HEK293T (cell line): ENCODE measurements at regions not wholly inside any gene's neighbourhood (a gene's known extent, or its start where the extent isn't known, plus 50 kb on each side); places are given as distances from the start of the nearest gene placed in this dataset.
"Not testable (repeated sequence)": the region's sequence is repeated elsewhere in the genome, so short reads cannot be mapped to it uniquely, and the experiment has no call there.

Experiments used
- BHLHE40 ChIP-seq: fragments of 450-650 bp; IDR thresholded peaks from 2 replicates; pipeline ENCODE4 v1.6.1; 2016; ENCODE audit warnings: mild to moderate bottlenecking, moderate library complexity, borderline replicate concordance
- CTBP1 ChIP-seq: fragments of 450-650 bp; IDR thresholded peaks from 2 replicates; pipeline ENCODE4 v1.6.1; 2016; ENCODE audit warnings: borderline replicate concordance
- HDGF ChIP-seq: fragments of 450-650 bp; IDR thresholded peaks from 2 replicates; pipeline ENCODE4 v1.6.1; 2017; ENCODE audit warnings: antibody characterized with exemption, borderline replicate concordance
- NFRKB ChIP-seq: fragments of 450-650 bp; IDR thresholded peaks from 2 replicates; pipeline ENCODE4 v1.6.1; 2016; ENCODE audit warnings: mild to moderate bottlenecking, moderate library complexity
- ZNF384 ChIP-seq: fragments of 450-650 bp; IDR thresholded peaks from 2 replicates; pipeline ENCODE4 v1.6.1; 2016

GRCh38 chr2:89237783-89238182 lies 546.3 kb downstream of the RPIA start:
- TF ChIP-seq CTBP1, ZNF384, NFRKB, BHLHE40, HDGF: not testable (repeated sequence)
